CD4-positive, alpha-beta memory T cell (primary cell): ENCODE measurements at regions not wholly inside any gene's neighbourhood (a gene's known extent, or its start where the extent isn't known, plus 50 kb on each side); places are given as distances from the start of the nearest gene placed in this dataset.
"Not testable (repeated sequence)": the region's sequence is repeated elsewhere in the genome, so short reads cannot be mapped to it uniquely, and the experiment has no call there.

Source experiments
- CTCF ChIA-PET: fragments of 350-600 bp; sonication (Branson Sonifier 250); formaldehyde crosslinking; loops from one replicate; lab custom pipeline; 2021; ENCODE audit warnings: inconsistent platforms; ENCODE audit not compliant: partially characterized antibody; lab: Charles Lee
- POLR2A ChIA-PET: fragments of 350-600 bp; sonication (Branson Sonifier 250); formaldehyde crosslinking; loops from one replicate; lab custom pipeline; 2021; ENCODE audit not compliant: partially characterized antibody; lab: Charles Lee
- DNase-seq, 5 donors: peaks; one replicate each; pipeline versions ENCODE4 v3.0.0 to v3.0.0-alpha.2; 2020 to 2022; ENCODE audit warnings: mixed read lengths in 1 of 5
- H3K27ac ChIP-seq: one replicate; pipeline ENCODE4 v1.7.0; 2013; ENCODE audit warnings: low read depth, low read length
- H3K27me3 ChIP-seq: 2 replicates; pipeline ENCODE4 v1.7.0; 2013; ENCODE audit warnings: mild to moderate bottlenecking, low read length, moderate library complexity; ENCODE audit not compliant: insufficient read depth
- H3K36me3 ChIP-seq: 2 replicates; pipeline ENCODE4 v1.7.0; 2013; ENCODE audit warnings: mild to moderate bottlenecking, low read length, moderate library complexity; ENCODE audit not compliant: insufficient read depth
- H3K4me1 ChIP-seq: 2 replicates; pipeline ENCODE4 v1.7.0; 2013; ENCODE audit warnings: mild to moderate bottlenecking, low read length, moderate library complexity; ENCODE audit not compliant: insufficient read depth
- H3K4me3 ChIP-seq, 2 donors: one replicate each; pipeline ENCODE4 v1.7.0; 2013; ENCODE audit warnings: low read length in 2 of 2, mild to moderate bottlenecking in 1 of 2
- H3K9me3 ChIP-seq, 2 donors: one replicate each; pipeline ENCODE4 v1.7.0; 2013; ENCODE audit warnings: low read length in 2 of 2, control low read depth in 1 of 2; ENCODE audit not compliant: control insufficient read depth in 1 of 2
- H3K27ac Mint-ChIP-seq, 7 donors: one replicate each; pipeline ENCODE4 v1.8.0; 2020 to 2021; ENCODE audit warnings: mixed read lengths in 7 of 7, mild to moderate bottlenecking in 6 of 7, inconsistent platforms in 3 of 7, moderate library complexity in 3 of 7
- H3K27me3 Mint-ChIP-seq, 2 donors: one replicate each; pipeline ENCODE4 v1.8.0; 2020 to 2021; ENCODE audit warnings: mixed read lengths in 2 of 2
- H3K36me3 Mint-ChIP-seq, 2 donors: one replicate each; pipeline ENCODE4 v1.8.0; 2020 to 2021; ENCODE audit warnings: mixed read lengths in 2 of 2, inconsistent platforms in 1 of 2, mild to moderate bottlenecking in 1 of 2
- H3K4me1 Mint-ChIP-seq, 4 donors: one replicate each; pipeline ENCODE4 v1.8.0; 2020 to 2021; ENCODE audit warnings: mixed read lengths in 4 of 4, mild to moderate bottlenecking in 1 of 4
- H3K4me3 Mint-ChIP-seq, 8 donors: one replicate each; pipeline ENCODE4 v1.8.0; 2020 to 2021; ENCODE audit warnings: mixed read lengths in 8 of 8, mild to moderate bottlenecking in 7 of 8, moderate library complexity in 6 of 8, inconsistent platforms in 3 of 8
- H3K9me3 Mint-ChIP-seq, 8 donors: one replicate each; pipeline ENCODE4 v1.8.0; 2020 to 2021; ENCODE audit warnings: mixed read lengths in 8 of 8, mild to moderate bottlenecking in 5 of 8, inconsistent platforms in 3 of 8, moderate library complexity in 1 of 8
- intact Hi-C: fragments of 100-400 bp; cut with micrococcal nuclease; formaldehyde crosslinking; loops from one replicate; pipeline ENCODE4 v1.15.1; 2023

DNA sequence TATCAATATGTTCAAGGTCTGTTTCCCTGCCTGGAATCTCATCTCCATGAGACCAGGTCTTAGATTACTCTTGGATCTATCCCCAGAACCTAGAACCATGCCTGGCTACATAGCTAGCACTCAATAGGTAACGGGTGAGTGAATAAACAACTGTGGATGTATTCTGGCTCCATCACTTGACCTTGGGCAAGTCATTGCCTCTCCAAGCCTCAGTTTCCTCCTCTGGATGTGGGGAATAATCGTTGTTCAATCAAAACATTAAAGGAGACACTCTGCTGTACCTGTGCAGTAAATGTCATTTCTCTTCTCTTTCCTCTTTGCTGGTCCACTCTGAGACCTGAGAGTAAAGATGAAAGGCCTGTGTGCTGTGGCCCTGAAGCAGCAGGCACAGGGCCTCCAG lies 121.5 kb upstream of the MYCN start:
- DNase-seq: no peak
- Histone ChIP-seq H3K36me3 (no peaks in the 10 kb centered on the region), H3K27ac (no peak overlapping the region), H3K4me1 (no peaks in the 10 kb centered on the region), H3K9me3 (no peaks in the 10 kb centered on the region), H3K4me3 (no peak overlapping the region), H3K27me3 (no peaks in the 10 kb centered on the region)
- H3K4me3 Mint-ChIP-seq: no peak overlapping the region
- CTCF ChIA-PET: no interaction called here
- no peaks in the 10 kb centered on the region for H3K36me3 Mint-ChIP-seq
- intact Hi-C loops: no loop called here
- POLR2A ChIA-PET: no interaction called here
- H3K27ac Mint-ChIP-seq: no peak overlapping the region
- H3K4me1 Mint-ChIP-seq: no peaks in the 10 kb centered on the region
- peaks cover 0 to 3% (median 0%) of the 10 kb centered on the region in 8 donors for H3K9me3 Mint-ChIP-seq
- peaks cover 5 to 12% of the 10 kb centered on the region in 2 donors for H3K27me3 Mint-ChIP-seq

- no peaks in the 10 kb centered on the region for H3K36me3 Mint-ChIP-seq
- H3K4me3 Mint-ChIP-seq: no peak overlapping the region
- no peaks in the 10 kb centered on the region for H3K9me3 ChIP-seq
- H3K9me3 Mint-ChIP-seq: peaks cover 0 to 3% (median 0%) of the 10 kb centered on the region in 8 donors
- no peaks in the 10 kb centered on the region for H3K27me3 ChIP-seq
- ChIA-PET POLR2A (no interaction called here), CTCF (no interaction called here)
- no peaks in the 10 kb centered on the region for H3K4me1 ChIP-seq
- peaks cover 7 to 12% of the 10 kb centered on the region in 2 donors for H3K27me3 Mint-ChIP-seq
- no peaks in the 10 kb centered on the region for H3K36me3 ChIP-seq
- no peaks in the 10 kb centered on the region for H3K4me1 Mint-ChIP-seq
- H3K4me3 ChIP-seq: no peak overlapping the region
- intact Hi-C loops: no loop called here
- no peak overlapping the region for H3K27ac ChIP-seq
- DNase-seq: no peak
- no peak overlapping the region for H3K27ac Mint-ChIP-seq
Observed at GRCh38 chr2:15819562-15820256, 120.6 kb upstream of the MYCN start.

DNA sequence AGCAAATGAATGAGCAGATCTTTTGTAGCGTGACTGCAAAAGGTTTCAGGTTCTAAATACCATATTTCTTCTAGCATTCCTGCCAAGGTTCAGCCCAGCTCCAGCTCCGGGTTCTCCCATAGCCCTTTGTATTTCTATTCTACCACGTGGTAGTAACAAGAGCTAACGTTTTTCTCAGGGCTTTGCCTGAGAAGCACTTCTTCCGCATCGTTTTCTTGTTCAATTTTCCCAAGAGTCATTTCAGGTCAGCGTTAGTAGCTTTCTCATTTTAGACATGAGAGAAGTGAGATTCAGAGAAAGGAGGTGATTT lies 120.1 kb upstream of the MYCN start:
- ChIA-PET CTCF (no interaction called here), POLR2A (no interaction called here)
- peaks cover 7 to 12% of the 10 kb centered on the region in 2 donors for H3K27me3 Mint-ChIP-seq
- no peaks in the 10 kb centered on the region for H3K27me3 ChIP-seq
- H3K9me3 ChIP-seq: no peaks in the 10 kb centered on the region
- no peak overlapping the region for H3K27ac Mint-ChIP-seq
- no peaks in the 10 kb centered on the region for H3K4me1 ChIP-seq
- no peak overlapping the region for H3K4me3 Mint-ChIP-seq
- no peaks in the 10 kb centered on the region for H3K4me1 Mint-ChIP-seq
- H3K4me3 ChIP-seq: no peak overlapping the region
- no peaks in the 10 kb centered on the region for H3K36me3 Mint-ChIP-seq
- intact Hi-C loops: no loop called here
- peaks cover 0 to 3% (median 0%) of the 10 kb centered on the region in 8 donors for H3K9me3 Mint-ChIP-seq
- H3K27ac ChIP-seq: no peak overlapping the region
- DNase-seq: no peak
- H3K36me3 ChIP-seq: no peaks in the 10 kb centered on the region

DNA sequence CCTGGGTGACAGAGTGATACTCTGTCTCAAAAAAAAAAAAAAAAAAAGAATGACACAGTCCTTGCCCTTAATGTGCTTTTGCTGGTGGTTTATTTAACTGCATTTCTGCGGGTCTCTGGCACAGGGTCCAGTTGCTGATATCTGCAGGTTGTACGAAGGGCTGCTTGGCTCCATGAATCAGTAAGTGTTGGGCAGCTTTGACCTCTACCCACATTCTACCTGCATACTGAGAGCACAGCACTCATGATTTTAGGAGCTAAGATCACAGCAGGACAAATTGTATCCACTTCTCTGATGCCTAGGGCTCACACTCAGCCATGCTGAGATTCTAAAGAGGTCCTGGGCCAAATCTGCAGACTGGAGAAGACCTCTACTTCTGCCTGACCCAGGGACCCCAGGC lies 119.4 kb upstream of the MYCN start:
- Histone ChIP-seq H3K27me3 (no peaks in the 10 kb centered on the region), H3K36me3 (no peaks in the 10 kb centered on the region), H3K9me3 (no peaks in the 10 kb centered on the region), H3K4me3 (no peak overlapping the region), H3K4me1 (no peaks in the 10 kb centered on the region), H3K27ac (no peak overlapping the region)
- no peak overlapping the region for H3K4me3 Mint-ChIP-seq
- no peaks in the 10 kb centered on the region for H3K4me1 Mint-ChIP-seq
- no peak overlapping the region for H3K27ac Mint-ChIP-seq
- H3K9me3 Mint-ChIP-seq: peaks cover 0 to 3% (median 0%) of the 10 kb centered on the region in 8 donors
- intact Hi-C loops: no loop called here
- DNase-seq: no peak
- H3K36me3 Mint-ChIP-seq: no peaks in the 10 kb centered on the region
- POLR2A ChIA-PET: no interaction called here
- CTCF ChIA-PET: no interaction called here
- H3K27me3 Mint-ChIP-seq: peaks cover 7 to 9% of the 10 kb centered on the region in 2 donors

GRCh38 chr2:15822151-15823044 lies 118.0 kb upstream of the MYCN start:
- Mint-ChIP-seq H3K9me3 (peaks cover 0 to 3% (median 0%) of the 10 kb centered on the region in 8 donors), H3K4me3 (no peak overlapping the region), H3K27me3 (peaks cover 5 to 6% of the 10 kb centered on the region in 2 donors), H3K27ac (no peak overlapping the region), H3K4me1 (no peaks in the 10 kb centered on the region), H3K36me3 (no peaks in the 10 kb centered on the region)
- no peaks in the 10 kb centered on the region for H3K9me3 ChIP-seq
- CTCF ChIA-PET: no interaction called here
- intact Hi-C loops: no loop called here
- POLR2A ChIA-PET: no interaction called here
- H3K4me3 ChIP-seq: no peak overlapping the region
- DNase-seq: no peak
- no peak overlapping the region for H3K27ac ChIP-seq
- no peaks in the 10 kb centered on the region for H3K36me3 ChIP-seq
- H3K4me1 ChIP-seq: no peaks in the 10 kb centered on the region
- H3K27me3 ChIP-seq: no peaks in the 10 kb centered on the region

GRCh38 chr2:15823459-15824396 lies 116.6 kb upstream of the MYCN start:
- Mint-ChIP-seq H3K9me3 (peaks cover 0 to 2% (median 0%) of the 10 kb centered on the region in 8 donors), H3K4me1 (no peaks in the 10 kb centered on the region), H3K27me3 (peaks cover 2 to 3% of the 10 kb centered on the region in 2 donors), H3K4me3 (no peak overlapping the region), H3K27ac (no peak overlapping the region), H3K36me3 (no peaks in the 10 kb centered on the region)
- Histone ChIP-seq H3K27me3 (no peaks in the 10 kb centered on the region), H3K4me1 (no peaks in the 10 kb centered on the region), H3K9me3 (no peaks in the 10 kb centered on the region), H3K4me3 (no peak overlapping the region), H3K36me3 (no peaks in the 10 kb centered on the region), H3K27ac (no peak overlapping the region)
- ChIA-PET POLR2A (no interaction called here), CTCF (no interaction called here)
- DNase-seq: no peak
- intact Hi-C loops: no loop called here

GRCh38 chr2:15824467-15824866 lies 115.9 kb upstream of the MYCN start:
- not testable (repeated sequence) for H3K4me3 Mint-ChIP-seq

More at GRCh38 chr2:15824467-15824866, 115.9 kb upstream of the MYCN start:
- H3K36me3 ChIP-seq, H3K27me3 ChIP-seq, CTCF ChIA-PET, H3K4me3 ChIP-seq, POLR2A ChIA-PET, H3K4me1 ChIP-seq, intact Hi-C loops, H3K9me3 ChIP-seq, H3K27ac ChIP-seq, DNase-seq, H3K27me3 Mint-ChIP-seq, H3K9me3 Mint-ChIP-seq, H3K36me3 Mint-ChIP-seq, H3K4me1 Mint-ChIP-seq, H3K27ac Mint-ChIP-seq: not testable (repeated sequence)
